ENCODE measurements at regions not wholly inside any gene's neighbourhood (a gene's known extent, or its start where the extent isn't known, plus 50 kb on each side); places are given as distances from the start of the nearest gene placed in this dataset.
A peak's percentile ranks its signal among the peaks of the same experiment; 100 is the strongest.

GRCh38 chr2:190804182-190804795, 76.3 kb upstream of the GLS start:
- in situ Hi-C loops (cut with MboI; ENCODE audit: low pct_unique_long_range_greater_than_20kb, low sequenced_read_pairs) = no loop called here

GRCh38 chr2:190805126-190805525, 75.5 kb upstream of the GLS start:
- in situ Hi-C loops (cut with MboI; ENCODE audit: low pct_unique_long_range_greater_than_20kb, low sequenced_read_pairs) = no loop called here
- no peak for DNase-seq

More at GRCh38 chr2:190804182-190804795, 76.3 kb upstream of the GLS start:
- no peak for DNase-seq

DNA sequence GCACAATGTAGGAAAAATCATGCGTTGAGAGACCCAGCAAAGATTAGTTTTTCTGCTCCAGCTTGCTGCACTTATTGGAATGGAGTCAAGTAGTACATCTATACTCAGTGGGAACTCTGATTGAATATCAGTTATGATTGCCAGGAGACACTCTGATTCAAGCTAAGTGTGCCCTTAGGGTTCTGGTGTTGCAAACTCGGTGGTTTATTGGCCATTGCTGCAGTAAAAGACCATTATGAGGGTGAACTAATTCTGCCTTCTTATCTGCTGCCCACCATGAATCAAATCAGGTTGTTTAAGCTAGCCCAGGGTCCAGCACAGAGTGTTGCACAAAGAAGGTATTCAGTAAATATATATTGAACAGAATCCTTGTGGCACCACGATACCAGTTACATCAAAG, 74.8 kb upstream of the GLS start:
- in situ Hi-C loops (cut with MboI; ENCODE audit: low pct_unique_long_range_greater_than_20kb, low sequenced_read_pairs) = no loop called here
- DNase-seq = no peak

GRCh38 chr2:190807886-190808285, 72.7 kb upstream of the GLS start:
- no peak for DNase-seq
- in situ Hi-C loops (cut with MboI; ENCODE audit: low pct_unique_long_range_greater_than_20kb, low sequenced_read_pairs) = no loop called here

DNA sequence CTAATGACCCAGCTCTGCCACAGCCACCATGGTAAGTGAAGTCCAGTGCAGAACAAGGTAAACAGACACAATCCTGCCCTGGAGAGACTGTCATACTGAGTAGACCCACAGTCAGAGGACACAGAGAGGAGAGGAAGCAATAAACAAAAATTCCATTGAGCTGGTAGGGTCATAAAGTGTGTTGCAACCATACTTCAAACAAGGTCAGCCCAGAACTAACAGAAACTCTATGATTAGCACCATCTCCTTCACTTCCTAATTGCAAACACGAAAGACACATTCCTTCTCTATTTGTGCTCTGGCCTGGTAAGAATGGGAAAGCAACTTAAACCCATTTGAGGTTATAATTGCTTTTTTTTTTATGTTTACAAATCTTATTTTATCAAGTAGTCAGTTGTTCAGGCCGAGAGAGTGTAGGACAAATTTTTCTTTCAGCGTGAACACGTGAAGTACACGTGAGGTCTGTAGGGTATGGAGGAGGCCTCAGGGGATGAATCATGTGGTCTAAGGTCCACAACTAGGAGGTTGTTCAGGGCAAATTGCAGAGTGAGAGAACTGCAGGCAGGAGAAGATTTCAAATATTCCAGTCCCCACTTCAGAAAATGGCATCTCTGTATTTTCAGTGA, 71.4 kb upstream of the GLS start:
- peak; percentile 67 for DNase-seq
- in situ Hi-C loops (cut with MboI; ENCODE audit: low pct_unique_long_range_greater_than_20kb, low sequenced_read_pairs) = no loop called here

GRCh38 chr2:190809876-190810525, 70.6 kb upstream of the GLS start:
- DNase-seq = no peak
- in situ Hi-C loops (cut with MboI; ENCODE audit: low pct_unique_long_range_greater_than_20kb, low sequenced_read_pairs) = no loop called here

DNA sequence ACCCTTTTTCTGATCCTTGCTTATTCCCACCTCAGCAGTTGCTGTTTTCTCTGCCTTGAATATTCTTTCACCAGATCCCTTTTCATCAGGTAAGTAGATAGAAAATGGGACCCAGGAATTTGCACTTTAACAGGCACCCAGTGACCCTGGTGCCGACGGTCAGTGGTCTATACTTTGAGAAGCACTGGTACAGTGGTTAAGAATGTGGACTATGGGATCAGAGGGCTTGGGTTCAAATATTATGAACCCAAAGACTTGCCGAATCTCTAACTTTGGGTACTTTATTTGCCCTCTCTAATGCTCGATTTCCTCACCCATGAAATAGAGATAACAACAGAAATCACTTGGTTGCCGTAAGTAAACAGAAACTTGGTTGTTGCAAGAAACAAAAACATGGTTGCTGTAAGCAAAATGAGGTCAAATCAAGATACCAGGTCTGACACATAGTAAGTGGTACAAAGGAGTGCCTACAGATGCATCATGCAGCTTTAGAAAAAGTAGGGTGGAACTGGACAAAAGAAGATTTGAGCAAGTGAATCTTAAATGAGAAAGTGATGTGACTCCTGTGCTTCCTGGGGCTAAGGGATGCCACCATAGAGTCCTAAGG, 69.5 kb upstream of the GLS start:
- no peak for DNase-seq
- in situ Hi-C loops (cut with MboI; ENCODE audit: low pct_unique_long_range_greater_than_20kb, low sequenced_read_pairs) = no loop called here

GRCh38 chr2:190811811-190812210, 68.8 kb upstream of the GLS start:
- in situ Hi-C loops (cut with MboI; ENCODE audit: low pct_unique_long_range_greater_than_20kb, low sequenced_read_pairs) = no loop called here
- DNase-seq = no peak

DNA sequence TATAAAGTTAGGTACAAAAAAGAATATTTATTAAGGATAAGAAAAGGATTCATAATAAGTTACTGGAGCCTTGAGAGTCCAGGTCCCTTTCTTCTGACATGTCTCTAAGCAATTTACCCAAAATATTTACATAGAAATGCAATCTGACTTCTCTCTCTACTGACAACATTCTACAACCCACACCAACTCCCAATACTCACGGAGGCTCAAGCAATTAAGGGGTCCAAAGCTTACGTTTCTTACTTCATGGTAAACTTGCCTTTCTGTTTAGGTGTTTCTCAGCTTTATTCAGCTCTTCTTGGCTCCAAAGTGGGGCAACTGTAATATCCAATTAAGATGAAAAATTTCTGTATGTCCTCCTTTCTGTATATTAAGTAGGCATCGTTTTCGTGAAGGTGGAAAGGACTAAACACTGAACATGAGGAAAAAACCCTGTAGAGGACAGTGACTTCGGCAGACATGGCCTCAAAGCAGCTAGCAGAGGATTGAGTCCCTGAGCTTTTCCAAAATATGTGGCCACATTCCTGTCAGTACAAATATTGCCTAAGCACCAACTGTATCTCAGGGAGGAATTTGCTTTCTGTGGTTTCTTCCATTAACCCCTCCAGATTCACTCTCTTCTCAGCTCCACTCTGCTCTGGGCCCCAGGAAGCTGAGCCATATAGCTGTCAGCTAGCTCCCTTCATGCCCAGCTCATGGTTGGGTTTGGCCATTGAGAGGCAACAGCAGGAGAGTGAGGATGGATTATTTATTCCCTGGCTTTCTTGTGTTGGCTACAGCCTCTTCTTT, 67.9 kb upstream of the GLS start:
- in situ Hi-C loops (cut with MboI; ENCODE audit: low pct_unique_long_range_greater_than_20kb, low sequenced_read_pairs) = no loop called here
- no peak for DNase-seq

DNA sequence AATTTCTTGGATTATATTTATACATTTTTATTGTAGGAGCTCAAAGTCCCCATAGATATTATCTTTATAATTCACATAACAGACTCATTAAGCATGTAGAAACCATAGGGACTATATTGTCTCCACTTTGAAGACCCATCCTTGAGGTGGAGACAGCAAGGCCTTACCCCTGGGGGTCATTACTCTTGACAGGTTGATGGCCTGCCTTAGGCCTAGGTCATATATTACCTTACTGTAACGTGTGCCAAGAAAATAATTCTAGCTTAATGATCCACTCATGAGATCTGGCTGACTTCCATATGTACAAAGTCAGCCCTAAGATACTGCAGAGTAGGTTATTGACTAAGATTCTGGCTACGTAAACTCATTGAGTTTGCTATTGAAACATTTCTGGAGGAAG, 65.4 kb upstream of the GLS start:
- DNase-seq = no peak
- in situ Hi-C loops (cut with MboI; ENCODE audit: low pct_unique_long_range_greater_than_20kb, low sequenced_read_pairs) = no loop called here

- in situ Hi-C loops (cut with MboI; ENCODE audit: low pct_unique_long_range_greater_than_20kb, low sequenced_read_pairs) = no loop called here
- DNase-seq = no peak
Observed at GRCh38 chr2:190817082-190817481, 63.5 kb upstream of the GLS start.

- in situ Hi-C loops (cut with MboI; ENCODE audit: low pct_unique_long_range_greater_than_20kb, low sequenced_read_pairs) = no loop called here
- DNase-seq = no peak
Observed at GRCh38 chr2:190819840-190820301, 60.8 kb upstream of the GLS start.

DNA sequence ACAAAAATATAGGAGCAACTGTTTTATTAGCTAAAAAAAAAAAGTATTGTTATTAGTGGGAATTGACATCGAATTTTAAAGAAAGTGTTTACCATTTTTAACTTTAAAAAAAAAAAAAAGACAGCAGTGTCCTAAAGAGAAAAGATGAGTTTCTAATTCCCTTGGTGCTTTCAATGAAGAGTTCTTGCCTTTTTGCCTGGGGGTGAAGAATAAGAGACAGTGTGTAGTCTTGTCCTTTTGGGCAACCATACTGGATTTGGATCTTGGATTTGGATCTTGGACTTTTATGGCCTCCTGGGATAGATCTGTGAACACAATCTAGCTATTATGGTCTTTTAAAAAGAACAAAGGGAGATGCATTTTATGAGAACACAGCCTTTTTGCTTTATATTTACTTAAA, 60.2 kb upstream of the GLS start:
- in situ Hi-C loops (cut with MboI; ENCODE audit: low pct_unique_long_range_greater_than_20kb, low sequenced_read_pairs) = no loop called here
- DNase-seq = no peak

- in situ Hi-C loops (cut with MboI; ENCODE audit: low pct_unique_long_range_greater_than_20kb, low sequenced_read_pairs) = no loop called here
Observed at GRCh38 chr2:190822043-190822442, 58.6 kb upstream of the GLS start.

DNA sequence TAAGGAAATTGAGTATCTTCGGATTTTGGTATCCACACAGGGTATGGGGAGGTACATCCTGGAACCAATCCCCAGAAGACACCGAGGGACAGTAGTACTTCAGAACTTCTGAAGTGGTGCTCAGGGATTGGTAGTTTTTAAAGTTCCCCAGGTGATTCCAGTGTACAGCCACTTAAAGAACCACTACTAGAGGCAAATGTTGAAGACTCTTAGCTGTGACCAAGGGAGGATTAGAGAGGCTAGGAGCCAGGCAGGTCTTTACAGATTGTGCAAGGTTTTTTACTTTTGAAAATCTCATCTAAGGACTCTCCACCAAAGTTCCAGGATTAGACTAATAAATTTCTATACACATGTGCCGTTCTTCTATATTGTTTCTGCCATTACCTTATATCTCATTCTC, 52.9 kb upstream of the GLS start:
- DNase-seq = no peak
- in situ Hi-C loops (cut with MboI; ENCODE audit: low pct_unique_long_range_greater_than_20kb, low sequenced_read_pairs) = no loop called here

More at GRCh38 chr2:190822043-190822442, 58.6 kb upstream of the GLS start:
- DNase-seq = no peak

DNA sequence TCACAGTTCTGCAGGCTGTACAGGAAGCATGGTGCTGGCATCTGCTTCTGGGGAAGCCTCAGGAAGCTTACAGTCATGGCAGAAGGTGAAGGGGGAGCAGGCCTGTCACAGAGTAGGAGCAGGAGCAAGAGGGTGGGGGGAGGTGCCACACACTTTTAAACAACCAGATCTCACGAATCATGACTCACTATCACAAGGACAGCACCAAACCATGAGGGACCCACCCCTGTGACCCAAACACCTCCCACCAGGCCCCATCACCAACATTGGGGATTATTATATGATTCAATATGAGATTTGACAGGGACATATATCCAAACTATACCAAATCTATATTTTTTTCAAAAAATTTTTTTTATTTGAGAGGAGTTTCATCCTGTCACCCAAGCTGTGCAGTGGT, 51.0 kb upstream of the GLS start:
- in situ Hi-C loops (cut with MboI; ENCODE audit: low pct_unique_long_range_greater_than_20kb, low sequenced_read_pairs) = no loop called here
- DNase-seq = no peak

All from KBM-7 (cell line).